GM18505 (cell line): ENCODE measurements at regions not wholly inside any gene's neighbourhood (a gene's known extent, or its start where the extent isn't known, plus 50 kb on each side); places are given as distances from the start of the nearest gene placed in this dataset.

Experiments used
- ATAC-seq: cut with Tn5 transposase; IDR thresholded peaks from one replicate; pipeline ENCODE4 v1.9.1; 2021; ENCODE audit not compliant: unreplicated experiment
- POLR2A ChIP-seq: IDR thresholded peaks from 4 replicates; pipeline ENCODE4 v1.6.1; 2011; ENCODE audit warnings: borderline replicate concordance; ENCODE audit not compliant: insufficient read depth, insufficient read length; ENCODE audit errors: extremely low read depth

DNA sequence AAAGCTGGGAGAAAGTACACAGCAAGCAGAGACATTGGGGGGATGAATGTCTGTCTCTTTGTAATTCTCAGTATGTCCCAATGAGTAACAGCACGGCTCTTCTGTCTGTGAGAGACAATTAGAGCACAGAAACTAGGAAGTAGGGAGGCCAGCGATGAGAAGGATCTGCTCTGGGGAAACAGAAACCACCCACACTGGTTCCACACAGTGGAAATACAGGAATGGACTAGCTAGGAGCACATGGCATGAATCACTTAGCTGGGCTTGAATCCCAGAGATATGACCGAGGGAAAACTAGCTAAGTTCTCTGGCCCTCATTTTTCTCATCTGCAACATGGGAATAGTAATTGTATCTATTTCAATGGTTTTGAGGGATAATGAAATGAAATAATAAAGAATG is 895.9 kb downstream of the TLE4 start:
- TF ChIP-seq POLR2A: no peak
- no peak for ATAC-seq

DNA sequence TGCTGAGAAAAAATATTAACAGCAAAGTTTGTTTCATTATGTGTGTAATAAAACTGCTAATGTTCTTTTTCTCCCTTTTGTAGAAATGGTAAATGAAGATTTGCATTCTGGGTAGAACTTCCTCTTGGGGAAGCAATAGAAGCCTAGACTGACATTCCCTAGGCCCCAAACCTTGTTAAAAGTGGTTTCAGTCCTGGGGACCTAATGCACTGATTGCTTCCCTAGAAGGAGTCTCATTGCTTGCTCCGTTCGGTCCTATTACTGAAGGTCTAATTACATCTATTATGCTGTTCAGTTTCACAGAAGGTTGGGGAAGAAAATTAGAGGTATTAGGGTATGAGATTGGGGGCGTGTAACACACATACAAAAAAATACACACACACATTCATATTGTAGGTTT is 893.8 kb downstream of the TLE4 start:
- no peak for TF ChIP-seq POLR2A

DNA sequence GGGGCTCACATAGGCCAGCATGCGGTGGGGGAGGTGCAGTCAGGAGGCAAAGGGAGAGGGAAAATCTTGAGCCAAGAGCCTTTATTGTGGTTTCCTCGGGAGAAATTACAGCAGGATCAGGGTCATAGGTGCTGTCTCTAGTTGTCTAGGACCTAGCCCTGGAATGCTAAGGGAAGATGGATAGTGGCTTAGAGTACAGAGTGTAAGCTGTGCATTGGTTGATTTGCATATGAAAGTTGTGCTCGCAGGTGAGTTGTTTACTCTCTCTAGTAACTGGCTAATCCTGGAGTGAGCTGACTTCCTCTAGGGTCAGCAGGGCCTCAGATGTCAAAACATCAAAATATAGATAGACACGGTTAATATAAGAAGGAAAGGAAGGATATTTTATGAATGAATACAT is 877.7 kb downstream of the TLE4 start:
- TF ChIP-seq POLR2A: no peak
- no peak for ATAC-seq

More for the DNA sequence above, 893.8 kb downstream of the TLE4 start:
- ATAC-seq: no peak

DNA sequence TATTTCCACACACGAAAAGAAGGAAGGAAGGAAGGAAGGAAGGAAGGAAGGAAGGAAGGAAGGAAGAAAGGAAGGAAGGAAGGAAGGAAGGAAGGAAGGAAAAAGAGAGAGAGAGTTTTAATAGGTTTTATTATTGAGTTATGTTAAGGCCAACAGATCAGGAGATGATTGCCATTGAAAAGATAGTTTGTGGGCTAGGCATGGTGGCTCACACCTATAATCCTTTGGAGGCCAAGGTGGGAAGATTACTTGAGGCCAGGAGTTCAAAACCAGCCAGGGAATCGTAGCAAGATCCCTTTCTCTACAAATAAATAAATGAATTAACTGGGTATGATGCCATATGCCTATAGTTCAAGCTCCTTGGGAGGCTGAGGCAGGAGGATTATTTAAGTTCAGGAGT is 877.2 kb downstream of the TLE4 start:
- no peak for TF ChIP-seq POLR2A

DNA sequence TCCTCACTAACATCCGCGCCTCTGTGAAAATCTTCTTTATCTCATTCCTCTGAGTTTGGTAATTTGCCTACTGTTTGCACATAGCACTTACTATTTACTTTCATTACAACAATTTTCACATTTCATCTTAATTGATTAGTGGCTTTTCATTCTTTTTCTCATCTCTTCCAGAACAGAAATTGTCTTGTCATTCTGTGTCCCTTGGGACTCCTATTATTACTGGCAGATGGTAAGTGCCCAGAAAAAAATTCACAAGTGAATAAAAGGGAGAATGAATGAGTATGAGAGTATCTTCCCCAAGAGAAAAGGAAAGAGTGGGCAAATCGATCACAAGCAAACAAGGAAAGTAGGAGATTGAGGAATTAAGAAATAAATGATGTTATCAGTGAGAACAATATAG is 876.1 kb downstream of the TLE4 start:
- ATAC-seq: no peak
- TF ChIP-seq POLR2A: no peak

More for the DNA sequence above, 877.2 kb downstream of the TLE4 start:
- no peak for ATAC-seq

DNA sequence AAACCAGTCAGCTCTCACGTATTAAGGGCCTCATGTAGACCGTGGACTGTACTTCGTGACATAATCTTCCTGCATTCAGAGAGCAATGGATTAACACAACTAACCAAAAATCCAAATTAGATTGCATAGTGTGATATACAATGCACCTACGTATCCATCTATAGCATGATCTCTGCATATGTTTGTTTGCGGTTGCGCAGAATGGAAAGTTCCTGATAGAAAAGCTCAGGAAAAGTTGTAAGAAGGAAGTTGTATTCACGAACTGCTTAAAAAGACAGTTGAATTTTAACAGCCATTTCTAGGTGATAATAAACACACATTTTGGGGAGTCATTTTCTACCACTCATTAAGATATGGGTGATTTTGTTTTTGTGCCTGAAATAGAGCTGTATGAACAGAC is 869.0 kb downstream of the TLE4 start:
- no peak for ATAC-seq
- no peak for TF ChIP-seq POLR2A

DNA sequence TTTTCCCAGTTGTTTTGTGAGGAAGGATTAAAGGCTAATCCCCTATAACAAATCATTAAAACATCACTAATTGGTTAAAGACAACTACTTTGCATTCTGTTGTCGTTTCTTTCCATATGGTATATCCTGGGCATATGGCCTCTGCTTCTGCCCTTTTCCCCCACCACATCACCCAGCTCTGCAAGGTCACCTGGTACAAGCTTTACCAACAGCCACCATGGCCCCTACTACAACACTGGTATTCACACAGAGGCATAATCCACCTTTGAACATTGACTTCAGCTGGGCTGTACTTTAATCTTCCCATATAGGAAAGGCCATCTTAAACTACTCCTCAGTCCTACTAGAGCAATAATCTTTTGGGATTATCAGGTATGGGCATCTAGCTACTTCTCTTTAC is 866.1 kb downstream of the TLE4 start:
- TF ChIP-seq POLR2A: no peak

DNA sequence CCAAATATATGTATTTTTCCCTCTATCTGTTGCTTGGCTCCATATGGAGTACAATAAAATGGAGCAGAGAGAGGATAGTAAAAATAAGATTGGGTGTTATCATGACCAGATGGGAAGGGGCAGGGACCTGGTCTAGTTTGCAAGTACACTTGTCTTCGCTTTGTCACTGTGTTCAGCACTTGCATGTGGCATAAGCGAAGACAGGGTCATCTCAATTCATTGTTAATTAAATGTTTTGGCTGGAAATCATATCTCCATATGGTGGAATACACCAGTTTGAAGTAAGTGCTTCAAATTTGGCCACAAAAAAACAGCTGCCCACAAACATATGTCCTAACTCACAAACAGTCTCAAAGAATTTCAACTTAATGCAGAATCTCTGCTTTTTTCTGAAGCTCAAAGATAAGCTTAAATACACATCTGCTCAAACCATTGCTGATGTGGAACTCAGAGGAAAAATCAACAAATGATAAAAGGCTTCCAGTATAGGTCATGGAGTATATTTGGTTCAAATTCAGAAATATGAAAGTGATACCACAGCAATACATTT is 865.4 kb downstream of the TLE4 start:
- ATAC-seq: no peak
- TF ChIP-seq POLR2A: no peak

More for the DNA sequence above, 866.1 kb downstream of the TLE4 start:
- no peak for ATAC-seq

DNA sequence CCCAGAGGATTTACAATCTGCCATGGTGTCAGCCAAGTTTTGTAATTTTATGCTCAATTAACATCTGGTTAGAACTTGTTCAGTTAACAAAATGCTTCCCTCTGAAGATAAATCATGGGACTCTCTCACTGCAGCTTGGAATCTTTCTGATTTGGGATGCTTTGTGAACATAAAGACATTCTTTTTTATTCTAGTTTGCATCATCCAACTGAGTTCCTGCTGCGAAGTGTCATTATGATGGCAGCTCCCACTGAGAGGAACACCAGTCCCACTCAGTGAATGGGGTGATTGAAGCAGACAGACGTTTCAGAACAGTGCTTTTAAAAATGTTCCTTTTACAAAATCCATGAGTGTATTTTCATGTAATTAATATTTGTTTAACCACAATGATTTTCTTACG is 863.8 kb downstream of the TLE4 start:
- no peak for TF ChIP-seq POLR2A
- ATAC-seq: no peak

DNA sequence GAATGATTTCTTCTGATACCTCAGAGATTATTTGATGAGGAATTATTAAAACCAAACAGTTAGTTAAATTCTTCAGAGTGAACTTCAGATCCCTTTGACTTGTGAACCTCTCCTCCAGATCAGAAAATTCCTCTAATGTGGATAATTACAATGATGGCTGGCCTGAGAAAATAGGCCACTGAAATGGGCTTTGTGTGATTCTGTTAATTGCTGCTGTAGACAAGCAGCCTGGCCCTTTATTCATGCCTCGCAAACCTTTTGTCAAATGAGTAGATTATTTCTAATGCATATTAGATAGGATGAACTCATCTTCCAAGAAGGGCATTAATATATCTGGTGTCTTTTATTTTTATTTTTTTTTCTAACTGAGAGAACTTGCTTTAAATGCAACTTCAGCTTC is 855.2 kb downstream of the TLE4 start:
- no peak for TF ChIP-seq POLR2A
- ATAC-seq: no peak

DNA sequence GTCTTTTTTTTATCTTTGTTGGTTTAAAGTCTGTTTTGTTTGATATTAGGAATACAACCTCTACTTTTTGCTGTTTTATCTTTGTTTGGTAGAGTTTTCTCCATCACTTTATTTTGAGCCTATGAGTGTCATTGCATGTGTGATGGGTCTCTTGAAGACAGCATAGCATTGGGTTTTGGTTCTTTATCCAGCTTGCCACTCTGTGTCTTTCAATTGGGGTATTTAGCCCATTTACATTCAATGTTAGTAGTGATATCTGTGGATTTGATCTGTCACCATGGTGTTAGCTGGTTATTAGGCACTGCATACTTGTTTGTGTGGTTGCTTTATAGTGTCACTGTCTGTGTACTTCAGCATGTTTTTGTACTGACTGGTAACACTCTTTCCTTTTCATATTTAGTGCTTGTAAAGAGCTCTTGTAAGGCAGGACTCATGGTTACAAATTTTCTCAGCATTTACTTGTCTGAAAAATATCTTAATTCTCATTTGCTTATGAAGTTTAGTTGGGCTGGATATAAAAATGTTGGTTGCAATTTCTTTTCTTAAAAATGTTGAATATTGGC is 845.5 kb downstream of the TLE4 start:
- no peak for ATAC-seq
- no peak for TF ChIP-seq POLR2A

DNA sequence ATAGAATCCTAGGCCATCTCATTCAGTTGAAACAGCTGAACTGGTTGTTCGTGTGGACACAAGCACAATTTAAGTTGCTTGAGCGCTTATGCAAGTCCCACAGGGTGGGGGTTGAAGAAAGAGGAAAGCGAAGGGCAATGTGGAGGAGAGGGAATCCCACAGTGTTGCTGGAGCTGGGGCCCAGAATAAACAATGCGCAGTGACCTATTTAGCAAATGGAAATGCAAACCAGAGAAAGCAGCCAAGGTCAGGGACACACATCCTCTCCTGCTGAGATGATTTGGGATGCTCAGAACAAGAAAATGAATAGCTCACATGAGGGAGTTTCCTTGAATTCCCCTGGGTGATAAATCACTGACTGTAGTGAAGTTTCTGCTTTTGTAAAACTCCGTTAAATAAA is 838.3 kb downstream of the TLE4 start:
- no peak for TF ChIP-seq POLR2A
- ATAC-seq: no peak

DNA sequence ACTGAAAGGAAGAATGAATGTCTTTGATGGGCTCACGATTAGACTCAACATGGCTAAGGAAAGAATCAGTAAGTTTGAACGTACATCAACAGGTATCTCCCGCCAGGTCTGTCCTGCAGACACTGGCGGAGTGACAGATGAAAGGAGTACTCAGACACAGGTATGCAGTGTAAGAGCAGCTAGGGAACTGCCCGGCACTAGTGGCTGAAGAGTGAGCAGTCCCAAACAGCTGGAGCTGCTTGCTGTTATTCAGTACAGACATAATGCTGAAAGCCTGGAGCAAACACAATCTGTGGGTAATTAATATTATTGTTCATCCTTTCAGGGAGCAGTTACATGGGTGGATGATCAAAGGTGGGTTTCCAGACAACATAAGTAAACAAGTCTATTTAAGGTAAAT is 835.5 kb downstream of the TLE4 start:
- no peak for ATAC-seq
- no peak for TF ChIP-seq POLR2A

DNA sequence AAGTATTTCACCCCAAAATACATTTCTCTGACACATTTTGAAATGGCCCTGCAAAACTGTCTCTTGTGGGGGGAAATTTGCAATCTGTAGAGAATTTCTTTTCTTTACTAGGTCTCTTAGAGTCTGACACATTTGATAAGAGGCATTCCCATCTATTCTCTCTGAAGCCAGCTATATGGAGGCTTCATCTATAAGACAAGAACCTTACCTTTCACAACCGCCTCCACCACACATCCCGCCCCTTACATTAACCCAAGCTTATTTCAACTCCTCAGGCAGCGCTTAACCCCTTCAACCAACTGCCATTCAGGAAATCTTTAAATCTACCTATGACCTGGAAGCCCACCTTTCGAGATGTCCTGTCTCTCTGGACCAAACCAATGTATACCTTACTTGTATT is 829.5 kb downstream of the TLE4 start:
- TF ChIP-seq POLR2A: no peak
- no peak for ATAC-seq
